Activated CD4-positive, CD25-positive, alpha-beta regulatory T cell (primary cell): ENCODE measurements at regions not wholly inside any gene's neighbourhood (a gene's known extent, or its start where the extent isn't known, plus 50 kb on each side); places are given as distances from the start of the nearest gene placed in this dataset.

Experiments used
- DNase-seq, 4 experiments: peaks; one replicate each; lab custom pipeline; 2025; lab: John Stamatoyannopoulos, UW

- no peak for DNase-seq
Observed at GRCh38 chr5:26828294-26828693, 210.1 kb downstream of the CDH9 start.

- no peak for DNase-seq
Observed at GRCh38 chr5:26813235-26813634, 225.2 kb downstream of the CDH9 start.

DNA sequence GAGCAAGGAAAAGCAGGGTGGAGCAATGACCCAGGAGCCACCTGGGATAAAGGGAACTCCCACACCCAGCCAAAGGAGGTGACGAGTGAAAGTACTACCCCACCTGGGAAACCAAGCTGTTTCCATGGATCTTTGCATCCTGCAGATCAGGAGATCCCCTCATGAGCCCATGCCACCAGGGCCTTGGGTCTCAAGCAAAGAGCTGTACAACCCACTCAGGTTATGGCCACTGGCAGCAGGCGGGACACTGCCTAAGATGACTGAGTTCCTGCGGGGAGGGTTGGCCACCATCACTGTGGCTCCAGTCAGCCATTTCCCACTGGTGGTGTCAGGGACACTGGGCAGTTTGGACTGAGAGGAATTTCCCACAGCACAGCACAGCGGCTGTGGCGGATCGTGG, 225.7 kb downstream of the CDH9 start:
- DNase-seq, result no peak

GRCh38 chr5:26807231-26808199, 230.9 kb downstream of the CDH9 start:
- no peak for DNase-seq

DNA sequence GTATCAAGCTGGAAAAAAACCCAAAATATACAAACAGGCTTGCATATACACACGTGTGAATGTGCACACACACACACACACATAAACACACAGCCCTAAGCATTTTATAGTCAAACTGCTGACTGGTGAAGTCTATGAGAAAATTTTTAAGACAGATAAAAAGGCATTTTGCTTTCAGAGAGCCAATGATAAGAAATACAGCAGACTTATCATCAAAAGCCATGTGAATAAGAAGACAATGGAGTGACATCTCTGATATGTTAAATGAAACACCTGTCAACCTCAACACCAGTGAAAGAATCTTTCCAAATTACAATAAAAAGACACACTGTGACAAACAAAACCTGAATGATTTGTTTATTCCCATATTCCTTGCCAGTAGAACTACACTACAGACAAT, 233.3 kb downstream of the CDH9 start:
- no peak for DNase-seq

DNA sequence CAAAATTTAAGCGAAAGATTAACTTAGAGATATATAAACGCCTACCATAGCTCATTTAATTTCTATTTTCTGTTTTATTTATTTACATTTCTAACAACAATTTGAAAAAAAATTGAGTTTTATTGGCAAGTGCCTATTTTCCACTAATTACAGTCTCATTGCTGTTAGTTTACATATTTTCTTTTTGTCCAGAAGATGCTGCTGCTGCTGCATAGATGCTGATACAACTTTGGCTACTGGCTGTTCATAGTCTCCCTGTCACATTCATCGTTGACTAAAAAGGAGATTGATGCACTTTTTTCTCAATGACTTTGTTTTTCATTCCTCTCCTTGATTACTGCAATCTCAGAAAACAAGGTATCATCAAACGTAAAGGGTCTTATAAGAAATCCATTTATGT, 235.4 kb downstream of the CDH9 start:
- no peak for DNase-seq

DNA sequence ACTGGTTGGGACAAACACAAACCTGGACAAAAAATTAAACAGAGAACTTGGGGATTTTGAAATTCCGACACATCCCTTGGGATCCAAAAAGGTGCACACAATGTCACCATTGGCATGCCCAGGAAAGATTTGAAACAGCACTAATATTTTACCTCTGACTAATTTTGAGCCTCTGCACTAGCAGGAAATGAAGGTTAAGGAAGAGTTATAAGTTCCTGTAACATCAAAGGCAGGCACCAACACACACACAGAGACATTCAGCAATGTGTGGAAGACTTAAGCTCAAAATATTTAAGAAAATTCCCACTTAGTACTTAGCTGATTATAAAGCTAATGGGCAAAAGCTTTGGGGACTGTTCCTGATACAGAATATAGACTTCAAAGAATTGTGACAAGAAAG, 247.0 kb downstream of the CDH9 start:
- DNase-seq, result no peak

GRCh38 chr5:26791021-26791420, 247.4 kb downstream of the CDH9 start:
- DNase-seq, result no peak

DNA sequence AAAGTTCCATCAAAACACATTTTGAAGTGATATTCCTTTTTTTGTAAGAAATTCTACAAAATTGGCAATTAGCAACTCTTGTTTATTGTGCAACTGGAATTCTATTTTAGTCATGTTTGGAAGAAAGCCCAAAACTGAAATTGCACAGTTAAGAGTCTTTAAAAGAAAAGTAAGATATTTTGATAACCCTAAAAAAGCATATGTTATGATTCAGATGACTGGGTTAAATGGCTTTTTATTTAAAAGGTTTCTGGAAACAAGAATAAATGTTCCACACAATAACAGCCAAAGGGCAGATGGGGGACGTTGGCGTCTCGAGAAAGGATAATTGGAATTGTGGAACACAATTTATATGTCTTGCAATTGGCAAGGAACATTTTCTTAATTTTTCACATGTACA, 275.2 kb downstream of the CDH9 start:
- DNase-seq, result no peak

DNA sequence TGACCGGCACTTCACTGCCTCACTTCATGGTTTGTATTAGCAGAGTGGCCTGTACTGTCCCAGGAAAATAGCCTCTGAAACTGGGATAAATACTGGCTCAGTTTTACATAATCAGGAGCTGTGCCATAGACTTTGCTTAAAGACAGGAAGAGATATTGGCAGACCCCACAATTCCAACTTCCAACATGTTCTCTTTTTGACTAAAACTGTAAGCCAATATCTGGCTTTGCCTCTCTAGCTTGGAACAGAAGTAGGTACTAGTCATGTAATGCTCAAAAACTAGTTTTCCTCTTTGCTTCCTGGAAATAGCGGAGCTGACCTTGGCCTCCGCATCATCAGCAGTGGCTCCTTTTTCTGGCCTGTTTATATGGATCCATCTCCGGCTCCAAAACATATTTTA, 276.9 kb downstream of the CDH9 start:
- no peak for DNase-seq

DNA sequence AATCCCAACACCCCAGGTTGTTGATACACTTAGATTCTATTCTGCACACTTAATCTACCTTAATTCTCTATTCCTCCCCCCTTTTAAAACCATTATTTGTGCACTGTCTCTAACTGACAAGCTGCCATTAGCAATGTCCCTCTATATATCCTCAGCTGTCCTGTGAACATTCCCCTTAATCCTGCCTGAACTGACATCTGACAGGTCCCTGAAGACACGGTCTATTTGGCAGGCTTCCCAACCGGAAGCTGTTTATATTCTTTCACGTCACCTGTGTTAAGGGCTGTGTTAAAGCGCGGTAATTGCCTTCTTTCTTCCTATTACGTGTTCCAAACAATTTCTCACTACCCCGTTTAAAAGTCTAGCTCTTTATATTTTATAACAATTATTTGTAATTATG, 277.3 kb downstream of the CDH9 start:
- no peak for DNase-seq

- no peak for DNase-seq
Observed at GRCh38 chr5:26757941-26758340, 280.4 kb downstream of the CDH9 start.

DNA sequence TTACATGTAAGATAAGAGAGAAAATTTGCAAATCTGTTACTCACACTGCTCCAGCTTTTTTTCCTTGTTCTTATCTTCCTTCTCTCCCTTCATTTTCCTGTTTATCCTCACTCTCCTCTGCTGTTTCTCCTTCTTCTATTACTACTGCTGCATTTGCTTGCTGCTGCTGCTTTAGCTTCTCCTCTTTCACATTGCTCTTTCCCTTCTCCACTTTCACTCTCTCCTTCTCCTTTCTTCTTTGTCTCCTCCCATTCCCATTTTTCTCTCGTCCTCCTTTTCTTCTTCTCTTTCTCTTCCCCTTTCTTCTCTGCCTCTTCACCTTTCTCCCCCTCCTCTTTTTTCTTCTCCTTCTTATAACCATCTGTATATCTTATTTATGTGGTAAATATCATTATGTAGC, 288.6 kb downstream of the CDH9 start:
- DNase-seq, result no peak

DNA sequence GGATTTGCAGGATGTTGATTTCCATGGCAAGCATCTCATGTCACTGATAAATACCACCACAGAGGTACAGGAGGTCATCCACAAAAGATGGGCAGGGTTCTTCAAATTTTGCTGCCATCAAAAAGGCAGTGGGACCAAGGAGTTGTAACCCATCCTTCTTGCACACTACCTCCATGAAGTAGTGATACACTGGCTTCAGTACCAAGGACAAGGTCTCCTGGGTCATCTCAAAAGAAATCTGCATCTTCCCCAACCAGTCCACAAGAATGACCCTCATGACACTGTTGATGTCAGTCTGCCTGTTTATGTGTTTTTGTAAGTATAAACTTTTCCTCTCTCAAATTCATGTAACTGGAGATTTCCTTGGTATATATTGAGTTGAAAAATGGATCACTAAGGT, 298.2 kb downstream of the CDH9 start:
- no peak for DNase-seq

DNA sequence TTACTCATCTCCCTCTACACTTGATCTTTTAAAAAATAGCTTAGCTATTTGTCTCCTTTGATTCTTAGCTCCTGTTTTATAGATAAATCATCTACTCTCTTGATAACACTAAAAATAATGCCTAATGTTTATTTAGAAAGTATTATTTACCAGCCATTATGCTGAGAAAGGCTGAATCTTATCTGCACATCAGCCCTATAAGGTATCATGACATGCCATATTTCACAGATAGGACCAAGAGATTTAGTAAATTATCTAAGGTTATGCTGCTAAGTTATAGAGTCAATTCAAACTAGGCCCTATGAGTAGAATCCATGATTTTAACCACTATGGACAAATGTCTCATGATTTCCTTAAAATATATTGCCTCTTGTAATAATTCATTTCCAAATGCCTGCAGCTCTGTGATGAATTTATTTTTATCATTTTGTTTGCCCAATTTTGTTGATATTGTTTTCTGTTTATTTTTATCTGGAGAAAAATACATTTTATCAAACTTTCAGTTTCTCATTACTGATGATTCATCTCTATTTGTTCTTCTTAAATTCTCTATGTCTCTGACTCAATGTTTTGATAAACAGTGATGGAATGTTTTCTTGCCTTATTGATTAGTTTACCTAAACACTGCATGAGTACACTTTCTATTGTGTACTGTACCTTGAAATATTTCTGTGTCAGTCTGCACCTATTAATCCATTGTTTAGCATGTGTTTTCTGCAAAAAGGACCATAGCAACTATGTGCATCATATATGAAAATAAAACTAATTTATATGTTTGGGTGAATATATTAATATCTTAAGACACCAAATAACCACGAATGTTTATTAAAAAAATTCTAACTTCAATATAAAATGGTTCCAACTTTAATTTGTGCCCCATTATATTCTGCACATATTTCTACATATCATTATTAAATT, 300.8 kb downstream of the CDH9 start:
- DNase-seq, result no peak

- DNase-seq, result no peak
Observed at GRCh38 chr5:26727916-26728315, 310.5 kb downstream of the CDH9 start.

- DNase-seq, result no peak
Observed at GRCh38 chr5:26719803-26720202, 318.6 kb downstream of the CDH9 start.

GRCh38 chr5:26700759-26701384, 337.5 kb downstream of the CDH9 start:
- DNase-seq, result no peak

DNA sequence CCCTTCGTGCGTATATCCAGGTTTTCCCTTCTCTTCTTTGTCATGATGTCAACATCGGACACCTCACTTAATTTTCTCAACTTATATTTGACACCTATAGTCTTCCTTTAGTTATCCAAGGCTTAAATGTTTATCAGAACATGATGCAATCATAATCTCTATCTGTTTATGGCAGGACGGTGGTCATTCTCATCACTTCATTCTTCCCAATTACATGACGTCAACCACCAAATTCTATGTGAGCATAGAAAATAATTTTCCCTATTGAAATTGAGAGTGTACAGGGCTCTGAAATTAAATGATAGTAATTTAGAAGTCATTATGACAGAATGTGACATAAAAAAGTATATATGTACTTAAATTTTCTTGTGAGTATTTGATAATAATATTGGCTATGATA, 345.4 kb downstream of the CDH9 start:
- DNase-seq, result no peak

DNA sequence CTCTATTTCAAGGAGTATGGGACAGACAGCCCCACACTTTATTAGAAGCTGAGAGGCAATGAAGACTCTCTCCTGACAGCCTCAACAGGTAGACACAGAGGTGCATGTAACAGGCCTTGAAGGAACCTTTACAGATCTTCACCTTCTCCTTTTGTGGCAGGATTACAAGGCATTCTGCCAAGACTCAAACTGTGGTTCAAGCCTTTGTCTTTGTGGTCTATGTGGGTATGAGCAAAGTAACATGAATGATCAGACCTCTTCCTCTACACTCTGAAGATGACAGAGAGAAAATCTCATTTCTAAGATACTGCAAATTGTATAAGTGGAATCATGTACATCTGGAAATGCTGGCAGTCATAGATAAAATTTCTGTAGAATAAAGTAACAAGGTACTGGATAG, 346.9 kb downstream of the CDH9 start:
- DNase-seq, result no peak

- no peak for DNase-seq
Observed at GRCh38 chr5:26690511-26690910, 347.9 kb downstream of the CDH9 start.

DNA sequence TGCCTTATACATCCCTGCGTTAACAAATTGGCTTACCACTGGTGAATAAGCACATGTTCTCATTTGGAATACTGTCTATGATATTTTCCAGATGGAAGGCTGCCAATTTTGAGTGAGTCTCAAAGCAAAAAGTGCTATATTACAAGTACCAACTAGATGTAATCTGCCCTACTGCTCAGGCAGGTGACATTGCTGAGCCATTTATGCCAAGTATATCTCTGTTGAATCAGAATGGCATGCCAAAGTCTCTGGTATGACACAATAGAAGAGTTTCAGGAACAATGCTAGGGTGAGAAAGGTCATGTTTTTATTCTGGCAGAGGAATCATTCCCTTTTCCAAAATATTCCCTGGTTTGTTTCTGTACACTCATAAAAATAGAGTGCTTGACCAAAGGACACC, 356.5 kb downstream of the CDH9 start:
- DNase-seq, result no peak

GRCh38 chr5:26674846-26675245, 363.5 kb downstream of the CDH9 start:
- DNase-seq, result no peak
